GM19463 (cell line): ENCODE measurements at regions not wholly inside any gene's neighbourhood (a gene's known extent, or its start where the extent isn't known, plus 50 kb on each side); places are given as distances from the start of the nearest gene placed in this dataset.

ENCODE experiments used
- ATAC-seq: cut with Tn5 transposase; IDR thresholded peaks from one replicate; pipeline ENCODE4 v1.9.1; 2021; ENCODE audit warnings: mild to moderate bottlenecking, moderate library complexity; ENCODE audit not compliant: unreplicated experiment

DNA sequence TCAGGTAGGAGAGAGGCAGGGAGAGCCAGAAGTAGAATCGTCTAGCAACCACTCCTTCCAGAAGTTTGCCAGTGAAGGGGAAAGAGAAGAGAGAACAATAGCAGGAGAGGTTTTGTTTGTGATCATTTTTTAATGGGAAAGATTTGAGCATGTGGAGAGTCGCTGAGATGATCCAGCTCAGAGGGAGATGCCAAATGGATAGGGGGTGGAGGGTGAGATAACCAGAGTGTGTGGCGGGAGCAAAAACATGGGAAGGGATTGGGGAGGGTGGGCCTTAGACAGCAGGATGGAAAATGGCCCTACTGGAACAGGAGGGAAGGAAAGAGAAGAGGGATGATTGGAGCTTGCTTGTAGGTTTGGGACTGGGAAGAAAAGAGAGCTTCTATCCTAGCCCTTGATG, 269.8 kb downstream of the GLI2 start:
- no peak for ATAC-seq

DNA sequence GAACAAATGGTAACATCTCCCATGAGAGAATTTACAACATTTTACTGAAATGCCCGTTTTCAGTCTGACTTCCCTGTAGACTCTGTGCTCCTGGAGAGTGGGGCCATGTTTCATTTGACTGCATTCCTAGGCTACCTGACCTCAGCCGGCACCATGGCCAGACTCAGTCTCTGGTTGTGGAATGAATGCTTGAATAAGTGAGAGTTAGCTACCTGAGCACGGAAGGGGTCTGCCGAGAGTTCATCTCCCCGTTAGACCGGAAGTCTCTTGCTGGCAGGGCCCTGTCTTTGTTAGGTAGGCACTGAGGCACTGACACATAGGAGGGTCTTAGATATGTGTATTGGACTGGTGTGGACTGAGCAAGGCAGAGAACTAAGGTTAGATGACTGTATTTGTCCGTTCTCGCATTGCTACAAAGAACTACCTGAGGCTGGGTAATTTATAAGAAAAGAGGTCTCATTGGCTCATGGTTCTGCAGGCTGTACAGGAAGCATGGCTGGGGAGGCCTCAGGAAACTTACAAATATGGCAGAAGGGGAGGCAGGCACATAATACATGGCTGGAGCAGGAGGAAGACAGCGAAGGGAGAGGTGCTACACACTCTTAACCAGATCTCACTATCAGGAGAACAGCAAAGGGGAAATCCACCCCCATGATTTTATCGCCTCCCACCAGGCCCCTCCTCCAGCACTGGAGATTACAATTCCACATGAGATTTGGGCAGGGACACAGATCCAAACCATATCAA, 271.2 kb downstream of the GLI2 start:
- ATAC-seq: no peak

- no peak for ATAC-seq
Observed at GRCh38 chr2:121007490-121007853, 271.8 kb downstream of the GLI2 start.

DNA sequence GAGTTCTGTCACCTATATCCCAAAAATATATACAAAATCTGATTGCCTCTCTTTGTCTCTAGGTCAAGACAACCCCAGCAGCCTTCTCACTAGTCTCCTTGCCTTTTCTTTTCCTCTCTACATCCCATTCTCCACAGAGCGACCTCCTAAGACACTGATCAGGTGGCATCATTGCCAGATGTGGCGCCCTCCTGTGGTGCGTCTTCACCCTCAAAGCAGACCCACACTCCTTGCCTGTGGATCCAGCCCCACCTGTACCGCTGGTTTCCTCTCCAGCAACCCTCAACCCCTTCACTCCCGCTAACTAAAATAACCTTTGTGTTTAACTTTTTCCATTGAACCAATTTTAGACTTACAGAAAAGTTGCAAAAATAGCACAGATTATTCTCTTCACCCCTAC, 273.3 kb downstream of the GLI2 start:
- no peak for ATAC-seq

DNA sequence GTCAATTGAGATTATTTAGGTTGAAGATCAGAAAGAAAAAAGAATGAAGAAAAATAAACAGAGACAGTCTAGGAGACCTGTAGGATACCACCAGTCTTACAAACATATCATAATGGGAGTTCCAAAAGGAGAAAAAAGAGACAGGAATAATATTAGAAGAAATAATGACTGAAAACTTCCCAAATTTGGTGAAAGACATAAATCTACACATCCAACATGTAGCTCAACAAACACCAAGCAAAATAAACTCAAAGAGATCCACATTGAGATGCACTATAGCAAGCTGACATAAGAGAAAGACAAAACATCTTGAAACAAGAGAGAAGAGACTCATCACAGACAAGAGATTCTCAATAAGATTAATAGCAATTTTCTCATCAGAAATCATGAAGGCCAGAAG, 274.0 kb downstream of the TFCP2L1 start:
- no peak for ATAC-seq

DNA sequence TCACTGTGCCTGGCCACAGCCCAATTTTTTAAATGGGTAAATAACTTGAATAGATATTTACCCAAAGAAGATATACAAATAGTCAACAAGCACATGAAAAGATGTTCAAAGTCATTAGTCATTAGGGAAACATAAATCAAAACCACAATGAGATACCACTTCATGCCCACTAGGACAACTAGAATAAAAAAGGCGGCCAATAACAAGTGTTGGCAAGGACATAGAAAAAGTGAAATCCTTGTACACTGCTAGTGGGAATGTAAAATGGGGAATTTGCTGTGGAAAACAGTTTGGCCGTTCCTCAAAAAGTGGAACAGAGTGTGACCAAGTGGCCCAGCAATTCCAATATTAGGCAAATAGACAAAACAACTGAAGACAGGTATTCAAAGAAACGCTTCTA, 270.1 kb downstream of the TFCP2L1 start:
- no peak for ATAC-seq

- no peak for ATAC-seq
Observed at GRCh38 chr2:121015971-121016485, 269.0 kb downstream of the TFCP2L1 start.

GRCh38 chr2:121017396-121017795, 267.6 kb downstream of the TFCP2L1 start:
- ATAC-seq: no peak

- no peak for ATAC-seq
Observed at GRCh38 chr2:121018136-121019061, 266.6 kb downstream of the TFCP2L1 start.

DNA sequence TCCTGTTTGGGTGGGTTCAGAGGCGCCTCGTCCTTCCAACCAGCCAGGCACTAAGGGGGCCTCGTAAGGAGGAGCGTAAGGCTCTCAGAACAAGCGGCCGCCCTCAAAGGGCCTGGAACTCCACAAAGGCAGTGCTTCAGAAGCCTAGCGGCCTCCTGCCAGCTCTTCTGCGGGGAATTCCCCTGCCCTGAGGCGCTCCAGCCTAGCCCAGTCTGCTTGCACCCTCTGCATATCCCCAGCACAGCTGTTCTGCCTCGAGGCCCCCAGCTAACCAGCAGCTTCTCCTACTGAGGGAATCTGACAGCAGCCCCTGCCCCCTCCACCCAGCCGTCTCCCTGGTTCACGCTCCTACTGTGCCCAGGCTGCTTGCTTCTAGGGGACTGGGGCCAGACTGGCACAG, 265.9 kb downstream of the TFCP2L1 start:
- no peak for ATAC-seq

GRCh38 chr2:121019756-121020155, 265.2 kb downstream of the TFCP2L1 start:
- no peak for ATAC-seq

- ATAC-seq: no peak
Observed at GRCh38 chr2:121021685-121022084, 263.3 kb downstream of the TFCP2L1 start.

DNA sequence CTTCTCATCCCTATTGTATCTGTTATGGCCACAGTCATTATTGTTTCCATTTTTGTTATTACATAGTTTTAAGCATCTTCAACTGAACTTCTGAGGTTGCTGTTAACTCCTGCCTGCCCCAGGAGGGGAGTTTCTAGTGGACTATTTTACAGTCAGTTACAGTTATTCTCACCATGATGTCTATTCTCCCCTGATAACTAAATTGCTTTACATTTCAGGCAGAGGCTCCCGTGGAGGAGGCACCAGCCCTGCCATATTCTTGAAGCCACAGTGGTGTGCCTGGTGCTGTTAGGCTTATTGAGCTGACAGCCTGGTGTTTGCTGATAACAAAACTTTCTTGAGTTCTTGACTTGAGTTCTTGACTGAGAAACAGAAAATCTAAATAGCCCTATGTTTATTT, 256.4 kb downstream of the TFCP2L1 start:
- ATAC-seq: no peak

DNA sequence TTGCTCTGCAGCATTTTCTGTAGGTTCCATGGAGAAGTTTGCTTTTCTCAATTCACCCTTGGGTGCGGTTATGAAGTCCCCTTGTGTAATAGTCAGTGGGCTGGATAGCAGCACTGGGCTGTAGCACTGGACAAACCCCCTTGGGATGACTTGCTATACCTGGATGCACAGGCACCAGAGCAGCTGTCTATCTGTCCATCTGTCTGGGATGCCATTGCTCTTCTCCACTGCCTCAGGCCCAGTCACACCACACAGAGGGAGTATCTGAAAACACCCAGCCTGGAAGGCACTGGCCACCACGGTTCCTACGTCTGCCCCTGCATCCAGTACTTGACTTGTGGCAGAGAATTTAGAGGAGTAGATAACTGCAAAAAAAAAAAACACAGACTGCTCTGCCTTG, 254.5 kb downstream of the TFCP2L1 start:
- ATAC-seq: no peak

DNA sequence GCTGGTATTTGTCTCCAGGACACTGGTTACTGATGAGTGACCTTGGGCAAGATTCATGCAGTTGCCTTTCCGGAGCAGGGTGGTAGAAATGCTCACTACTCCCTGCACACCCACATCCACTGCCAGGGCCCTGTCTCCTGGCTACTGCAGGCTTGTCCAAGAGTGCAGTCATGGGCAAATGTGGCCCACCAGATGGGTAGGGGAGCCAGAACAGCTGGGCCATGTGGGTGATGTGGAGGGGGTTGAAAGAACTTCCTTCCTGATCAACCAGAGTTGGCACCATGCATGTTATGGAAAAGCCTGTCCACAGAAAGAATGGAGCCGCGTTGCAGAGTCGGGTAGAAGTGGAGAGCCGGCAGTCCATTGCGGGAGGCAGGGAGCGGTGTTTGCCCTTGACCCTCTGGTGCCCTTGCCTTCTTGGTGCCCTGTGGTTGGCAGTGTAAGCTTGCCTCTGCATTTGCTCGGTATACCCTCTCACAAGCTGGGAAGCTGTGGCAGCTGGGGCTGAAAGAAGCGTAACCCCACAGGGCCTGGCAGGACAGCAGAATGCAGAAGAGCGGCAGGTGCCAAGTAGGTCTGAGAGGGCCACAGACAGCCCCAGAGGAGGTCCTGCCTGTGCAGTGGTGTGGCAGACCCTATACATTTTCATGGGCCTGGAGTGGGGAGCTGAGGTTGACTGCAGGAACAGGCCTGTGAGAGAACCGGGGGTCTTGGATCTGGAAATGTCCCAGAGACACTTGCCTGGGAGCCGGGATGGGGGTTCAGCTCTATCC, 253.2 kb downstream of the TFCP2L1 start:
- ATAC-seq: no peak

DNA sequence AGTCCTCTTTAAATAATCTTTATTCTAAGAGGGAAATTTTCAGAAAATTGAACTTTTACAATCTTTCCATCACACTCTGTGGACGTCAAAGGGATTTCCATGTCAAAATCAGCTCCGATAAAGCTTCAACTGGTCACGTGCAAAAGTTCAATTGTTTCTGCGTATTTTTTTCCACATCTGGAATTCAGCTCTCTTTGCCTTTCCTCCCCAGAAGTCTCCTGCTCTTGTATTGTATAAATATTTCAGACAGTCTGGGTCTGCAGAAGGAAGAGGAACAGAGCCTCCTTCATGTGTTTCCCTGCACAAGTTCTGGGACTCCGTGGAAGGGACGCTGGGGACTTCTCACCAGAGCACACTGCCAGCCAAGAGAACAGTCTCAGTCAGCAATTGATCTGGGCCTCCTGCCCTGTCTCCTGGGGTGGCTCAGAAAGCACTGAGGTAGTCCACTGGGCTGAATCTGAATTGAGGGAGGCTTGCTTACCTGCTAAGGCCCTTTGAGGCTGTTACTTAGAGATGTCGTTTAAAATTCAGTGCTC, 251.5 kb downstream of the TFCP2L1 start:
- ATAC-seq: no peak

GRCh38 chr2:121034551-121034950, 250.5 kb downstream of the TFCP2L1 start:
- no peak for ATAC-seq

- ATAC-seq: no peak
Observed at GRCh38 chr2:121036226-121036692, 248.7 kb downstream of the TFCP2L1 start.

DNA sequence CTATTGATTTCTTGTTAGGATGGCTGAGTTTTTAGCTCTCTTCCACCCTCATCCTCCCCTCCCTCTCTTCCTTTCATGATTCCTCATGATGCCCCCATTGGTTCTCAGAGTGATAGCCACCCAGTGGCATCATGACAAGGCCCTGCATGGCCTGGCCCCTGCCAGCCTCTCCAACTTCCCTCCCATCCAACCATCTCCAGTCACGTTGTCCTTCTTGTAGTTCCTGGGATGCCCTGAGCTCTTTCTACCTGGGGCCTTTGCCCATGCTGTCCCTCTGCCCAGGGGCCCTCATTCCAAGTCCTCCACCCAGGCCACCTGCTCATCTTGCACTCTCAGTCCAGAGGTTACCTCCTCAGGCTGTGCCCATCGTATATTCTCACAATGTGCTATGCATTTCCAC, 247.5 kb downstream of the TFCP2L1 start:
- no peak for ATAC-seq

DNA sequence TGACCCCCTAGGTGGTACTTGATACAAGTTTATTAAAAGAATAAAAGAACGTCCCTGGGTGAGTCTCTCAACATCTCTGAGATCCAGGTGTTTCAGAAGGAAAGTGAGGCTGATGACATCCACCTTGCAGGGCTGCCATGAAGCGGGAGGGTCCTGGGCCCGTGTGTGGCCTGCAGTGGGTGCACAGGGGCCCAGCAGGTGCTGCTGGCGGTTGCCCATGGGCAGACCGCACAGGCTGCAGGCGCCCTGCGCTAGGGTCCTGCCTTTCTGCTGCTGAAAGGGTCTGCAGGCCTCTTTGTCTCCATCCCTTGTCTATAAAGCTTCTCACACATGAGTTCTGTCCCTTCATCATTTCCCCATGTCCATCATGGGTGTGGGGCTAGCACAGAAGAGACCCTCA, 247.0 kb downstream of the TFCP2L1 start:
- ATAC-seq: no peak

DNA sequence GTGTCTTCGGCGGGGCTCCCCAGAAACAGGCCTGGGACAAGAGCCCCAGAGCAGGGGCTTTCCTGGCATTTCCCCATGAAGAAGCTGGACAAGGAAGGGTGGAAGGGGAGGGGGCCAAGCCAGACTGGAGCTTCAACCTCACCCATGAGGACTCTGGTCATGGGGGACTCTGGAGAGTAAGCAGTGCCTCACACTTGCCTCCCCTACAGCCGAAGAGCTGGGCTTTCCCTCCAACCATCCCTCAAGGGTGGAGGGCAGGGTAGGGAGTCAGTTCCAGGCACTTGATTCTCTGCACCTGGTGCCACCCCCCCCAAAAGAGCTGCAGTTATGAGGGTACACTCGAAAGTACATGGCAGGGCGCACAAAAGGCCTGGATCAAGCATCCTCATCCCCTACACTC, 246.6 kb downstream of the TFCP2L1 start:
- no peak for ATAC-seq
